GM21825 (cell line): ENCODE measurements at regions not wholly inside any gene's neighbourhood (a gene's known extent, or its start where the extent isn't known, plus 50 kb on each side); places are given as distances from the start of the nearest gene placed in this dataset.

Experiments used
- ATAC-seq: cut with Tn5 transposase; IDR thresholded peaks from one replicate; pipeline ENCODE4 v1.9.1; 2021; ENCODE audit warnings: mild to moderate bottlenecking, moderate library complexity; ENCODE audit not compliant: unreplicated experiment

DNA sequence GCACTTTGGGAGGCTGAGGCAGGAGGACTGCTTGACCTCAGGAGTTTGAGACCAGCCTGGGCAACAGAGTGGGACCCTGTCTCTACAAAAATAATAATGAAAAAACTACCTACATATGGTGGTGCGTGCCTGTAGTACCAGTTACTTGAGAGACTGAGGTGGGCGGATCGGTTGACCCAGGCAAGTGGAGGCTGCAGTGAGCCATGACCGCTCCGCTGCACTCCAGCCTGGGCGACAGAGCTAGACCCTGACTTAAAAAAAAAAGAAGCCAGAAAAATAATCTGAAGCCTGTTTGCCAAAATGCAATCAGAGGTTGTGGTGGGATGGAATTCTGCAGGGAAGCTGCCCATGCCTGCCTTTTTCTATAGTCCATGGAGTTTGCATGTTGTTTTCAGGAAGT, 50.4 kb upstream of the GGTA1 start:
- no peak for ATAC-seq

- peak; percentile 71 for ATAC-seq
Observed at GRCh38 chr9:121550569-121551512, 51.2 kb upstream of the GGTA1 start.

DNA sequence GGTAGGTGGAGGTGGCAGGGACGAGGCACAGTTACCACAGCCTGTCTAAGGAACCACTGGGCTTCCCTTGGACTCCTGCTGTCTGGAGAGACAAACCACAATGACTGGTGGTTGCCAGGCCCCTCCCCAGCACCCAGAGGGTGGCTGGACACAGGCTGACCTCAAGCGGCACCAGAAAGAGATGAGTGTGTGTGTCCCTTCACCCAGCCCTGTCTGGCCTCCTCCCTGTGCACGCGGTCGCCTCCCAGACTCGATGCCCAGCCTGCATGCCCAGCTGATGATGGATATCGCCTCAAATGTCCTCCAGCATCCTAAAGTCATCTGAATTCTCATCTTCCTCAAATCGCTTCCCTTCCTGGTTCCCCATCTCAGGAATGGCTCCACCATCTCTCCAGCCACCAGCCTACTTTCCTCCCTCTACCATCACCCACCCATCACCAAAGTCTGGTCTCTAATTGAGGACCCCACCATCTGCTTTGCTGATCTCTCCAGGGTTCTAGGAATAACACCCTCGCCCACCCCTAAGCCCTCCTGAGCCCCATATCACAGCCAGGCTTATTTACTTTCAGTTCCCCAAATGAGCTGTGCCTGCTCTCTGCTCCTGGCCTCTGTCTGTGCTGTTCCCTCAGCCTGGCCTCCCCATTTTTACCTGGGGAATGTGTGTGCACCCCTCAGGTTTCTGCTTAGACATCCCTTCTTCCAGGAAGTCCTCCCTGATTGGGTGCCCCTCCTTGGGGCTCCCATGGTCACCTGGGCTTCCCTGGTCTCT, 52.5 kb upstream of the GGTA1 start:
- ATAC-seq = no peak

- ATAC-seq = no peak
Observed at GRCh38 chr9:121556082-121556481, 56.4 kb upstream of the GGTA1 start.

DNA sequence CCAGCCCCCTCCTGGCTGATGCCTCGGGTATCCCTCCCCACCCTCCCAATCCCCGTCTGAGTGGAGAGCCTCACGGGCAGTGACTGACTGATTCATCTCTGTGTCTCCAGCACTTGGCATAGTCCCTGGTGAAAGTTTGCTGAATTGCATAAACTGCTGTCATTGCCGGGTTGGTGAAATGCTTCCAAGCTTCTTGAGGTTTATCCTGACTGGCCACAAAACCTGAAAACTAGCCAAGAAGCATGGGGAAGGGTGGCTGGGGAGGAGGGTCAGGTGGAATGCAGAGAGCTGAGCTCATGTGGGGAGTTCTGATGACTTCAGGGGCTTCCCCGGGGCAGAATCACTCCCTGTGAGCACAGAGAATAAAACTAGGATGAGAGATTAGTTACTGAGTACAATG, 56.9 kb upstream of the GGTA1 start:
- no peak for ATAC-seq

DNA sequence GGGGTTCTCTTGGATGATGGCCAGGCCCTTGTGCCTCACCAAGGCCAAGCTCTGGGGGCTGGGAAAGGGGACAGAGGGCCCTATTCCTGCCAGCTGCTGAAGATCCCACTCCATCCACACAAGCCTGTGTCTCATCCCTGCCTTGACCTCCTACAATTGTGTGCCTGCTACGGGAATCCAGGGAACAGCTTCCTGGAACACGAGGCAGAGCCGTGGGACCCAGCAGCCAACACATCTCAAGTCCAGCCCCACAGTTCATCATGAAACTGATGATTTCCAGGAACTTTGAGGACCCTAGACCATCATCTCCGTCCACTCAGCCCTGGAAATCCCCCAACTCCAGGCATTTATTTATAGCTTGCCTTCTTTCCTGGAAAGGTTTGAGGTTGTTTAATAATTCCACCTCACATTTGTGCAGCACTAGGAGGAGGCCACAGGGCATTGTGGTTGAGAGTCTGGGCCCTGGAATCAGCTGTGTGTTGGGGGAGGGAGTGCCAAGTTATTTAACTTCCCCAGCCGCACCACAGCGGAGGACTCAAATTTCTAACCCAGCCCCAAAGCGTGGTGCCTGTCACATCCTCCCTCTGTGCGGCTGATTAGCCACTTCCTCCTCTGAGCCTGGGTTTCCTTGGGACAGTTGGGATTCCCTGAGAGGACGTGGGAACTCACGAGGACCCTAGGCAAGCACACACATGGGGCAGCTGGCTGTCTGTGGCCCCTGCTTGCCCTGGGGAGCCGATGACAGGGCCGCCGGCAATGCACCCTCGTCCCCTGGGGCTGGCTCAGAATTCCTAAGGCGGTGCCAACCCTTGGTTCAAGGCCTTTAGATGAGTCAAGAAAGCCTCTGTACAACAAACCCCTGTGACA, 58.2 kb upstream of the GGTA1 start:
- no peak for ATAC-seq

DNA sequence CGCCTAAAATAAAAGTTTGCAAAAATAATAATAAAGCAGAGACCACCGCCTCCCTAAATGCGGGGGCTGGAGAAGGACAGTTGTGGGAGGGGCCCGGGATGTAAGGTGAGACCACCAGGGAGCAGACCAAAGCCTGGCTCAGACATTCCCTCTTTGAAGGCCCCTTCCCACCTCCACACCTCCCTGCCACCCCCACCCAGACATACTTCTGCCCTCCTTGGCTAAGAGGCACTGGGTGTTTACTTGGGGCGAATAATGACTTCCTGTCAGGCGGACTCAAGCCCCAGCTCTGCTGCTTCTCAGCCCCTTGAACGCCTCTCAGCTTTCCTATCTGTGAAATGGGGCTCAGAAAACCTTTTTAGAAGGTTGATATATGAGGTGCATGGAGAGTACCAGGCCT, 58.8 kb upstream of the GGTA1 start:
- ATAC-seq = no peak

DNA sequence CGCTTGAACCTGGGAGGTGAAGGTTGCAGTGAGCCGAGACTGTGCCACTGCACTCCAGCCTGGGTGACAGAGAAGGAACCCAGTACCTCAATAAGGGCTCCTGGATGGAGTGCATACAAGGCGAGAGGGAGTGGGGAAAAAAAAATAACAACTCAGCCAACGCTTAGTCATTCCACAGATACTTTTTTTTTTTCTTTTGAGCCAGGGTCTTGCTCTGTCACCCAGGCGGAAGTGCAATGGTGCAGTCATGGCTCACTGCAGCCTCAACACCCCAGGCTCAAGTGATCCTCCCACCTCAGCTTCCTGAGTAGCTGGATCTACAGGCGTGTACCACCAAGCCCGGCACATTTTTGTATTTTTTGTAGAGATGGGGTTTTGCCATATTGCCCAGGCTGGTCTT, 59.5 kb upstream of the GGTA1 start:
- peak; percentile 42 for ATAC-seq

DNA sequence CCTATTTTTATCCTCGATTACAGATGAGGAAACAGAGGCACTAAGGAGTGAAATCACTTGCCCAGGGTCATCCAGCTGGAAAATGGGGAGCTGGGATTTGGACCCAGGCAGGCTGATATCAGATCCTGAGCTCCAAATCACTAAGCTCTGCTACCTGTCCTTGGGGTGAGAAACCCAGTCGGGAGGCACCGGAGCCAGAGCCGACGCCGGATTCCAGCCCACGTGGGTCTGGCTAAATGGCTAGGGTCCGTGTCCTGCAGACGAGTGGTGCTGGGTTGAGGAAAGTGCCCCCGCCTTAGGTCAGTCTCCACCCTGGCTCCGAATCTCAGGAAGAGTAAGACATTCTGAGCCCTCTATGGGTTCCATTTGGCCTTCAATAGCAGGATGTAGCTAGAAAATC, 61.3 kb upstream of the GGTA1 start:
- no peak for ATAC-seq

- no peak for ATAC-seq
Observed at GRCh38 chr9:121561385-121562222, 62.0 kb upstream of the GGTA1 start.

DNA sequence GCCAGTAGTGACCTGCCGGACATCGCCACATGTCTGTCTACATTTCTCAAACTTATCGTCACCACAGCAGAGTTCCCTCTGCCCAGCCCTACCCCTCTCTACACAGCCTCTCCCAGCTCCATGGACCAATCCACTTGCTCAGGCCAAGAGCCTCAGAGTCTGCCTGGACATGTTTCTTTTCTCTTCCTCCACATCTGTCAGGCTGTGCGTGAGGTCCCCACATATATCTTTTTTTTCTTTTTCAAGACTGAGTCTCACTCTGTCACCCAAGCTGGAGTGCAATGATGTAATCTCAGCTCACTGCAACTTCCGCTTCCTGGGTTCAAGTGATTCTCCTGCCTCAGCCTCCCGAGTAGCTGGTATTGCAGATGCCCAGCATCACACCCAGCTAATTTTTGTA, 62.7 kb upstream of the GGTA1 start:
- no peak for ATAC-seq

DNA sequence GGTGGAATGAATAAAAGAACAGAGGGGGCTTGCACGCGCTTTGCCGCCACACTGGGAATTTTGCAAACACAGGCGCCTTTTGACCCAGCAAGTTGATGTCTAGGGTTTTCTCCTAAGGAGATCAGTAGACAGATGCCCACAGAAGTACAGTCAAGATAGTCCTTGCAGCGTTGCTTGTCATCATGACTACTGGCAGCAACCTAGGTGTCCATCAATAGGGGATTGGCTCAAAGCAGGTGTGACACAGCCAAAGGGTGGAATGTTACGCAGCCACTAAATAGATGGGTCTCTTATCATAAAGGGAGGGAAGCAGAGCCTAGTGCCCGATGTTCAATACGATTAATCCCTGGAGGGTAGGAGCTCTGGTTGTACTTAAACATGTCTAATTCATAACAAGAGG, 63.8 kb upstream of the GGTA1 start:
- ATAC-seq = no peak

- no peak for ATAC-seq
Observed at GRCh38 chr9:121563881-121564460, 64.3 kb upstream of the GGTA1 start.

GRCh38 chr9:121564504-121565260, 65.0 kb upstream of the GGTA1 start:
- ATAC-seq = no peak

GRCh38 chr9:121566481-121567465, 67.1 kb upstream of the GGTA1 start:
- ATAC-seq = no peak

DNA sequence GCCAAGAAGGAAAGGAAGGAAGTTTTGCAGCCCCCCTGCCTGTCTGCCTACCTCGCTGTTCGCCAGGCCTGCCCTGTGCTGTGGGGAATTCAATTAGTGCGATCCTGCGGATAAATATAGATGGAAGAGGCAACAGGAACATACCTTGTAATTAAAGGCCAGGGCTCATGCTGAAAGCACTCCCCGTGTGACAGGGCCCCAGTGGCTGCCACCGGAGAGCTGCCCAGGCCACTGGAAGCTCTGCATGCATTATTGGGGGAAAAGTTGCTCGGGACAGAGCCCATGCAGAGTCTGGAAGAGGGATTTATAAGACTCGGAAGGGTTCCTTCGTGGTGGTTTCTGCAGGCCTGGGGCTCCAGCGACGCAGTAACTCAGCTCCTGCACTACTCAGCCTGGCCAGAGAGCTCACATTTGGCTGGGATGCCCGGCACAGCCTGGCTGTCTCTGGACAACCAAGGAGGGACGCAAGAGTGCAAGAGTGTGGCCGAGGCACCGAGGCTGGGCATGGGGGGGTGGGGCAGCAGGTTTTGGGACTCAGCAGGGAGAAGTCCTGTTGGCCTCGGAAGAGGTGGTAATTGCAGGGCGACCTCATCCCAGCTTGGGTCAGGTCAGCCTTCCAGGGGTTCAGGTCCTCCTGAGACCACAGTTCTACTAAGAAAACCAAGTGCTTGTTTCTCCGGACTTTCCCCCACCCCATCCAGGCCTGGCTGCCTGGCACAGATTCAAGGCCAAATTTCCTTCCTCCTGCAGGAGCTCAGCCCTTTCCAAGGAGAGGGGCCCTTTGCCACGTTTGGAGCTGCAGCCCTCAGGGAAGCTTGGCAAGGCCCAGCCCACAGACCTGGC, 68.1 kb upstream of the GGTA1 start:
- ATAC-seq = no peak
